Activated CD8-positive, alpha-beta memory T cell treated with anti-CD3 and anti-CD28 coated beads, Interleukin-2, amount 10 ng/mL, durations not matched to agents 7 days and 5 days (primary cell): ENCODE measurements at regions not wholly inside any gene's neighbourhood (a gene's known extent, or its start where the extent isn't known, plus 50 kb on each side); places are given as distances from the start of the nearest gene placed in this dataset.

Experiments
- ATAC-seq: fragments of 150-1000 bp; cut with Tn5 transposase; one replicate; pipeline ENCODE4 v1.10.0; 2021; ENCODE audit warnings: moderate library complexity
- CTCF ChIA-PET: fragments of 350-600 bp; sonication (Branson Sonifier 250); formaldehyde crosslinking; loops from one replicate; lab custom pipeline; 2021; ENCODE audit warnings: antibody characterized with exemption; lab: Charles Lee
- DNase-seq: peaks from one replicate; pipeline ENCODE4 v3.0.0-alpha.2; 2020
- H3K27ac Mint-ChIP-seq: one replicate; pipeline ENCODE4 v1.8.0; 2021; ENCODE audit warnings: mild to moderate bottlenecking, mixed read lengths
- H3K27me3 Mint-ChIP-seq: one replicate; pipeline ENCODE4 v1.8.0; 2021; ENCODE audit warnings: mixed read lengths
- H3K36me3 Mint-ChIP-seq: one replicate; pipeline ENCODE4 v1.8.0; 2021; ENCODE audit warnings: mild to moderate bottlenecking, mixed read lengths
- H3K4me1 Mint-ChIP-seq: one replicate; pipeline ENCODE4 v1.8.0; 2021; ENCODE audit warnings: mixed read lengths
- H3K4me3 Mint-ChIP-seq: one replicate; pipeline ENCODE4 v1.8.0; 2021; ENCODE audit warnings: mild to moderate bottlenecking, moderate library complexity, mixed read lengths
- H3K9me3 Mint-ChIP-seq: one replicate; pipeline ENCODE4 v1.8.0; 2022; ENCODE audit warnings: low read depth, mixed read lengths

- CTCF ChIA-PET, result no interaction called here
- ATAC-seq, result no peak
- H3K4me3 Mint-ChIP-seq, result no peak overlapping the region
- H3K36me3 Mint-ChIP-seq, result no peaks in the 10 kb centered on the region
- H3K9me3 Mint-ChIP-seq, result no peaks in the 10 kb centered on the region
- H3K27ac Mint-ChIP-seq, result no peak overlapping the region
- H3K4me1 Mint-ChIP-seq, result peaks cover 16% of the 10 kb centered on the region
- peaks cover 7% of the 10 kb centered on the region for H3K27me3 Mint-ChIP-seq
- no peak for DNase-seq
Measured at GRCh38 chr20:23136893-23137745, 51.0 kb upstream of the CD93 start.

GRCh38 chr20:23135449-23136420 lies 49.6 kb upstream of the CD93 start:
- CTCF ChIA-PET, result no interaction called here
- H3K4me1 Mint-ChIP-seq, result peaks cover 8% of the 10 kb centered on the region
- ATAC-seq (no peak), DNase-seq (no peak)
- no peak overlapping the region for H3K27ac Mint-ChIP-seq
- no peak overlapping the region for H3K4me3 Mint-ChIP-seq
- H3K36me3 Mint-ChIP-seq, result no peaks in the 10 kb centered on the region
- H3K9me3 Mint-ChIP-seq, result no peaks in the 10 kb centered on the region
- H3K27me3 Mint-ChIP-seq, result peaks cover 5% of the 10 kb centered on the region
